HG03159 (cell line): ENCODE measurements at regions not wholly inside any gene's neighbourhood (a gene's known extent, or its start where the extent isn't known, plus 50 kb on each side); places are given as distances from the start of the nearest gene placed in this dataset.
A peak's percentile ranks its signal among the peaks of the same experiment; 100 is the strongest.
"Not testable (repeated sequence)": the region's sequence is repeated elsewhere in the genome, so short reads cannot be mapped to it uniquely, and the experiment has no call there.

Experiments
- ATAC-seq: cut with Tn5 transposase; IDR thresholded peaks from one replicate; pipeline ENCODE4 v1.9.1; 2021; ENCODE audit warnings: mild to moderate bottlenecking, moderate library complexity; ENCODE audit not compliant: unreplicated experiment

- no peak for ATAC-seq
Observed at GRCh38 chr3:144670571-144670970, 698.9 kb downstream of the DIPK2A start.

GRCh38 chr3:144677103-144677502 is 705.5 kb downstream of the DIPK2A start:
- no peak for ATAC-seq

GRCh38 chr3:144683065-144683464 is 711.4 kb downstream of the DIPK2A start:
- ATAC-seq, result no peak

GRCh38 chr3:144687862-144688261 is 716.2 kb downstream of the DIPK2A start:
- no peak for ATAC-seq

GRCh38 chr3:144692488-144692887 is 720.9 kb downstream of the DIPK2A start:
- ATAC-seq, result no peak

GRCh38 chr3:144708437-144708836 is 736.8 kb downstream of the DIPK2A start:
- no peak for ATAC-seq

GRCh38 chr3:144737281-144737680 is 765.7 kb downstream of the DIPK2A start:
- no peak for ATAC-seq

- ATAC-seq, result no peak
Observed at GRCh38 chr3:144743225-144743668, 771.6 kb downstream of the DIPK2A start.

- no peak for ATAC-seq
Observed at GRCh38 chr3:144744473-144744872, 772.9 kb downstream of the DIPK2A start.

GRCh38 chr3:144746631-144747030 is 775.0 kb downstream of the DIPK2A start:
- ATAC-seq, result no peak

GRCh38 chr3:144749536-144750253 is 778.1 kb downstream of the DIPK2A start:
- ATAC-seq, result not testable (repeated sequence)

- no peak for ATAC-seq
Observed at GRCh38 chr3:144754076-144754783, 782.6 kb downstream of the DIPK2A start.

GRCh38 chr3:144756704-144757440 is 785.2 kb downstream of the DIPK2A start:
- no peak for ATAC-seq

- no peak for ATAC-seq
Observed at GRCh38 chr3:144760831-144761230, 789.2 kb downstream of the DIPK2A start.

GRCh38 chr3:144762091-144762490 is 790.5 kb downstream of the DIPK2A start:
- no peak for ATAC-seq

GRCh38 chr3:144763878-144764454 is 792.3 kb downstream of the DIPK2A start:
- ATAC-seq, result peak; percentile 80

GRCh38 chr3:144770281-144770680 is 798.7 kb downstream of the DIPK2A start:
- no peak for ATAC-seq

GRCh38 chr3:144770915-144771351 is 799.3 kb downstream of the DIPK2A start:
- ATAC-seq, result no peak

- ATAC-seq, result no peak
Observed at GRCh38 chr3:144771381-144771870, 799.8 kb downstream of the DIPK2A start.

- ATAC-seq, result no peak
Observed at GRCh38 chr3:144772372-144772771, 800.7 kb downstream of the DIPK2A start.

- ATAC-seq, result no peak
Observed at GRCh38 chr3:144773350-144773749, 801.7 kb downstream of the DIPK2A start.
